H1 (cell line): ENCODE measurements at regions not wholly inside any gene's neighbourhood (a gene's known extent, or its start where the extent isn't known, plus 50 kb on each side); places are given as distances from the start of the nearest gene placed in this dataset.

Experiments
- BCL11A ChIP-seq, 2 experiments: IDR thresholded peaks; one replicate each; pipeline ENCODE4 v1.6.1; 2011; ENCODE audit warnings: low read depth in 2 of 2, low read length in 2 of 2, mild to moderate bottlenecking in 2 of 2
- CREB1 ChIP-seq: IDR thresholded peaks from 2 replicates; pipeline ENCODE4 v1.6.1; 2012; ENCODE audit warnings: inconsistent platforms
- NRF1 ChIP-seq: IDR thresholded peaks from 2 replicates; pipeline ENCODE4 v1.6.1; 2011; ENCODE audit warnings: mild to moderate bottlenecking, low read depth, low read length, improper control_type of control experiment
- RFX5 ChIP-seq: IDR thresholded peaks from 2 replicates; pipeline ENCODE4 v1.6.1; 2011; ENCODE audit warnings: low read depth, low read length, improper control_type of control experiment, borderline replicate concordance
- RNF2 ChIP-seq: fragments of 200-900, 300-1000 bp; sonication (generic); IDR thresholded peaks from 2 replicates; pipeline ENCODE4 v1.7.1; 2016; ENCODE audit warnings: borderline replicate concordance, low read depth, mild to moderate bottlenecking, antibody characterized with exemption, low read length; ENCODE audit not compliant: poor library complexity, severe bottlenecking; ENCODE audit errors: missing control alignments
- SAP30 ChIP-seq: fragments of 300-600 bp; sonication (generic); IDR thresholded peaks from 2 replicates; pipeline ENCODE4 v1.7.1; 2012; ENCODE audit warnings: low read length, moderate library complexity, mild to moderate bottlenecking, inconsistent platforms; ENCODE audit not compliant: insufficient read depth, insufficient replicate concordance
- TBP ChIP-seq: IDR thresholded peaks from 2 replicates; pipeline ENCODE4 v1.6.1; 2011; ENCODE audit warnings: low read depth, low read length, improper control_type of control experiment
- TF ChIP-seq, protein P1 (sequence below): fragments of 300-600 bp; sonication (generic); IDR thresholded peaks from 2 replicates; pipeline ENCODE4 v1.7.1; 2012; ENCODE audit warnings: low read length, moderate library complexity, mild to moderate bottlenecking, inconsistent platforms; ENCODE audit not compliant: insufficient replicate concordance

DNA sequence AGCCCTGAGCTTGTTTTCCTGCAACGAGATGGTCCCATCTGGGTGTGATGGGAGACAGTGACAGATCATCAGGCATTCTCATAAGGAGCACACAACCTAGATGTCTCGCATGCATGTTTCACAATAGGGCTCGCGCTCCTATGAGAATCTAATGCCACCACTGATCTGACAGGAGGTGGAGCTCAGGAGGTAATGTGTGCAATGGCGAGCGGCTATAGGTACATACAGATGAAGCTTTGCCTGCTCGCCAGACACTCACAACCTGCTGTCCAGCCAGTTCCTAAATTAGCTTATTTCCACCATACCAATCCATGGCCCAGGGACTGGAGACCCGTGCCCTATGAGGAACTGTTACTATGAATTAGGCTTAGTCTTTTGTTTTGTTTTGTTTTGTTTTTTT is 55.3 kb upstream of the SLC30A5 start (continued):
- TF ChIP-seq, protein P1, sequence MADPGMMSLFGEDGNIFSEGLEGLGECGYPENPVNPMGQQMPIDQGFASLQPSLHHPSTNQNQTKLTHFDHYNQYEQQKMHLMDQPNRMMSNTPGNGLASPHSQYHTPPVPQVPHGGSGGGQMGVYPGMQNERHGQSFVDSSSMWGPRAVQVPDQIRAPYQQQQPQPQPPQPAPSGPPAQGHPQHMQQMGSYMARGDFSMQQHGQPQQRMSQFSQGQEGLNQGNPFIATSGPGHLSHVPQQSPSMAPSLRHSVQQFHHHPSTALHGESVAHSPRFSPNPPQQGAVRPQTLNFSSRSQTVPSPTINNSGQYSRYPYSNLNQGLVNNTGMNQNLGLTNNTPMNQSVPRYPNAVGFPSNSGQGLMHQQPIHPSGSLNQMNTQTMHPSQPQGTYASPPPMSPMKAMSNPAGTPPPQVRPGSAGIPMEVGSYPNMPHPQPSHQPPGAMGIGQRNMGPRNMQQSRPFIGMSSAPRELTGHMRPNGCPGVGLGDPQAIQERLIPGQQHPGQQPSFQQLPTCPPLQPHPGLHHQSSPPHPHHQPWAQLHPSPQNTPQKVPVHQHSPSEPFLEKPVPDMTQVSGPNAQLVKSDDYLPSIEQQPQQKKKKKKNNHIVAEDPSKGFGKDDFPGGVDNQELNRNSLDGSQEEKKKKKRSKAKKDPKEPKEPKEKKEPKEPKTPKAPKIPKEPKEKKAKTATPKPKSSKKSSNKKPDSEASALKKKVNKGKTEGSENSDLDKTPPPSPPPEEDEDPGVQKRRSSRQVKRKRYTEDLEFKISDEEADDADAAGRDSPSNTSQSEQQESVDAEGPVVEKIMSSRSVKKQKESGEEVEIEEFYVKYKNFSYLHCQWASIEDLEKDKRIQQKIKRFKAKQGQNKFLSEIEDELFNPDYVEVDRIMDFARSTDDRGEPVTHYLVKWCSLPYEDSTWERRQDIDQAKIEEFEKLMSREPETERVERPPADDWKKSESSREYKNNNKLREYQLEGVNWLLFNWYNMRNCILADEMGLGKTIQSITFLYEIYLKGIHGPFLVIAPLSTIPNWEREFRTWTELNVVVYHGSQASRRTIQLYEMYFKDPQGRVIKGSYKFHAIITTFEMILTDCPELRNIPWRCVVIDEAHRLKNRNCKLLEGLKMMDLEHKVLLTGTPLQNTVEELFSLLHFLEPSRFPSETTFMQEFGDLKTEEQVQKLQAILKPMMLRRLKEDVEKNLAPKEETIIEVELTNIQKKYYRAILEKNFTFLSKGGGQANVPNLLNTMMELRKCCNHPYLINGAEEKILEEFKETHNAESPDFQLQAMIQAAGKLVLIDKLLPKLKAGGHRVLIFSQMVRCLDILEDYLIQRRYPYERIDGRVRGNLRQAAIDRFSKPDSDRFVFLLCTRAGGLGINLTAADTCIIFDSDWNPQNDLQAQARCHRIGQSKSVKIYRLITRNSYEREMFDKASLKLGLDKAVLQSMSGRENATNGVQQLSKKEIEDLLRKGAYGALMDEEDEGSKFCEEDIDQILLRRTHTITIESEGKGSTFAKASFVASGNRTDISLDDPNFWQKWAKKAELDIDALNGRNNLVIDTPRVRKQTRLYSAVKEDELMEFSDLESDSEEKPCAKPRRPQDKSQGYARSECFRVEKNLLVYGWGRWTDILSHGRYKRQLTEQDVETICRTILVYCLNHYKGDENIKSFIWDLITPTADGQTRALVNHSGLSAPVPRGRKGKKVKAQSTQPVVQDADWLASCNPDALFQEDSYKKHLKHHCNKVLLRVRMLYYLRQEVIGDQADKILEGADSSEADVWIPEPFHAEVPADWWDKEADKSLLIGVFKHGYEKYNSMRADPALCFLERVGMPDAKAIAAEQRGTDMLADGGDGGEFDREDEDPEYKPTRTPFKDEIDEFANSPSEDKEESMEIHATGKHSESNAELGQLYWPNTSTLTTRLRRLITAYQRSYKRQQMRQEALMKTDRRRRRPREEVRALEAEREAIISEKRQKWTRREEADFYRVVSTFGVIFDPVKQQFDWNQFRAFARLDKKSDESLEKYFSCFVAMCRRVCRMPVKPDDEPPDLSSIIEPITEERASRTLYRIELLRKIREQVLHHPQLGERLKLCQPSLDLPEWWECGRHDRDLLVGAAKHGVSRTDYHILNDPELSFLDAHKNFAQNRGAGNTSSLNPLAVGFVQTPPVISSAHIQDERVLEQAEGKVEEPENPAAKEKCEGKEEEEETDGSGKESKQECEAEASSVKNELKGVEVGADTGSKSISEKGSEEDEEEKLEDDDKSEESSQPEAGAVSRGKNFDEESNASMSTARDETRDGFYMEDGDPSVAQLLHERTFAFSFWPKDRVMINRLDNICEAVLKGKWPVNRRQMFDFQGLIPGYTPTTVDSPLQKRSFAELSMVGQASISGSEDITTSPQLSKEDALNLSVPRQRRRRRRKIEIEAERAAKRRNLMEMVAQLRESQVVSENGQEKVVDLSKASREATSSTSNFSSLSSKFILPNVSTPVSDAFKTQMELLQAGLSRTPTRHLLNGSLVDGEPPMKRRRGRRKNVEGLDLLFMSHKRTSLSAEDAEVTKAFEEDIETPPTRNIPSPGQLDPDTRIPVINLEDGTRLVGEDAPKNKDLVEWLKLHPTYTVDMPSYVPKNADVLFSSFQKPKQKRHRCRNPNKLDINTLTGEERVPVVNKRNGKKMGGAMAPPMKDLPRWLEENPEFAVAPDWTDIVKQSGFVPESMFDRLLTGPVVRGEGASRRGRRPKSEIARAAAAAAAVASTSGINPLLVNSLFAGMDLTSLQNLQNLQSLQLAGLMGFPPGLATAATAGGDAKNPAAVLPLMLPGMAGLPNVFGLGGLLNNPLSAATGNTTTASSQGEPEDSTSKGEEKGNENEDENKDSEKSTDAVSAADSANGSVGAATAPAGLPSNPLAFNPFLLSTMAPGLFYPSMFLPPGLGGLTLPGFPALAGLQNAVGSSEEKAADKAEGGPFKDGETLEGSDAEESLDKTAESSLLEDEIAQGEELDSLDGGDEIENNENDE = no peak
- no peak for TF ChIP-seq TBP
- no peak for TF ChIP-seq RNF2
- no peak for TF ChIP-seq SAP30
- no peak for TF ChIP-seq RFX5
- TF ChIP-seq CREB1 = no peak
- no peak for TF ChIP-seq NRF1
- no peak for TF ChIP-seq BCL11A (IDR thresholded peaks at IDR 0.05; ENCODE audit: low read depth in 2 of 2, low read length in 2 of 2)
